Keratinocyte (primary cell): ENCODE measurements at regions not wholly inside any gene's neighbourhood (a gene's known extent, or its start where the extent isn't known, plus 50 kb on each side); places are given as distances from the start of the nearest gene placed in this dataset.

Experiments
- DNase-seq: peaks from one replicate; pipeline ENCODE4 v3.0.0-alpha.2; 2011; ENCODE audit warnings: low read depth, missing footprints, low spot score
- FAIRE-seq: peaks from 2 replicates; lab custom pipeline; 2011; peaks lifted over from hg19 to GRCh38; lab: Jason Lieb, UNC
- H2AFZ ChIP-seq: 2 replicates; pipeline ENCODE4 v1.6.0; 2012; ENCODE audit warnings: low read length, control low read depth, inconsistent platforms; ENCODE audit not compliant: control insufficient read depth
- H3K27ac ChIP-seq: 2 replicates; pipeline ENCODE4 v1.5.1; 2011; ENCODE audit warnings: low read length; ENCODE audit not compliant: control insufficient read depth, insufficient read depth
- H3K27me3 ChIP-seq: 3 replicates; pipeline ENCODE4 v1.6.0; 2011; ENCODE audit warnings: low read length; ENCODE audit not compliant: control insufficient read depth, insufficient read depth; ENCODE audit errors: extremely low read depth
- H3K36me3 ChIP-seq, 2 experiments: 2 replicates in 1 of 2; 3 replicates in 1 of 2; pipeline ENCODE4 v1.5.1; 2011; ENCODE audit warnings: low read length in 2 of 2, mild to moderate bottlenecking in 1 of 2; ENCODE audit not compliant: control insufficient read depth in 2 of 2, insufficient read depth in 2 of 2; ENCODE audit errors: extremely low read depth in 1 of 2
- H3K4me1 ChIP-seq: 3 replicates; pipeline ENCODE4 v1.5.1; 2011; ENCODE audit warnings: low read length; ENCODE audit not compliant: control insufficient read depth, insufficient read depth; ENCODE audit errors: extremely low read depth
- H3K4me2 ChIP-seq: 3 replicates; pipeline ENCODE4 v1.6.0; 2011; ENCODE audit warnings: low read depth, low read length; ENCODE audit not compliant: control insufficient read depth, insufficient read depth; ENCODE audit errors: extremely low read depth
- H3K4me3 ChIP-seq, 3 experiments: fragments of 200-600 bp in 1 of 3; sonication (generic) in 1 of 3; 2 replicates in 2 of 3; 3 replicates in 1 of 3; pipeline ENCODE4 v1.5.1; 2011 to 2016; ENCODE audit warnings: low read length in 3 of 3, mild to moderate bottlenecking in 3 of 3, control low read depth in 2 of 3, inconsistent platforms in 1 of 3, low read depth in 1 of 3, mixed read lengths in 1 of 3, mixed run types in 1 of 3, moderate library complexity in 1 of 3; ENCODE audit not compliant: control insufficient read depth in 2 of 3, insufficient read depth in 2 of 3; ENCODE audit errors: extremely low read depth in 1 of 3
- H3K79me2 ChIP-seq: 2 replicates; pipeline ENCODE4 v1.6.0; 2012; ENCODE audit warnings: low read length; ENCODE audit not compliant: control insufficient read depth, insufficient read depth
- H3K9ac ChIP-seq: 3 replicates; pipeline ENCODE4 v1.6.0; 2011; ENCODE audit warnings: low read length; ENCODE audit not compliant: control insufficient read depth, insufficient read depth; ENCODE audit errors: extremely low read depth
- H3K9me1 ChIP-seq: 3 replicates; pipeline ENCODE4 v1.6.0; 2011; ENCODE audit warnings: low read length; ENCODE audit not compliant: control insufficient read depth, insufficient read depth; ENCODE audit errors: extremely low read depth
- H3K9me3 ChIP-seq: 2 replicates; pipeline ENCODE4 v1.5.1; 2012; ENCODE audit warnings: low read depth, low read length; ENCODE audit not compliant: control insufficient read depth
- H4K20me1 ChIP-seq: 3 replicates; pipeline ENCODE4 v1.6.0; 2011; ENCODE audit warnings: low read length; ENCODE audit not compliant: control insufficient read depth, insufficient read depth; ENCODE audit errors: extremely low read depth
- CTCF ChIP-seq, 3 experiments: IDR thresholded peaks in 1 of 3; conservative IDR thresholded peaks in 1 of 3; optimal IDR thresholded peaks in 1 of 3; 2 replicates in 2 of 3; 3 replicates in 1 of 3; pipeline versions ENCODE3 to v1.5.1; 2011; ENCODE audit warnings: low read length in 3 of 3, mild to moderate bottlenecking in 3 of 3, moderate library complexity in 2 of 3, control low read depth in 1 of 3, inconsistent platforms in 1 of 3; ENCODE audit not compliant: insufficient read depth in 2 of 3; ENCODE audit errors: extremely low read depth in 1 of 3
- EZH2 ChIP-seq: IDR thresholded peaks from one replicate; pipeline ENCODE4 v1.6.1; 2012; ENCODE audit warnings: inconsistent platforms, mild to moderate bottlenecking, low read length, moderate library complexity
- dilution Hi-C: fragments of 300-500 bp; cut with MboI; formaldehyde crosslinking; loops from one replicate; pipeline ENCODE4 v1.7.0; 2020; ENCODE audit warnings: low sequenced_read_pairs; ENCODE audit not compliant: extremely low pct_ligation_motif_present

- H3K79me2 ChIP-seq, result no peaks in the 10 kb centered on the region
- H3K4me2 ChIP-seq, result no peak overlapping the region
- H3K9ac ChIP-seq, result no peak overlapping the region
- no peaks in the 10 kb centered on the region for H3K27me3 ChIP-seq
- no peaks in the 10 kb centered on the region for H3K9me3 ChIP-seq
- no peaks in the 10 kb centered on the region for H3K4me1 ChIP-seq
- no peak overlapping the region for H3K27ac ChIP-seq
- no peak overlapping the region for H2AFZ ChIP-seq
- no peak for FAIRE-seq
- H3K36me3 ChIP-seq, result no peaks in the 10 kb centered on the region
- H4K20me1 ChIP-seq, result no peaks in the 10 kb centered on the region
- no peaks in the 10 kb centered on the region for H3K9me1 ChIP-seq
- dilution Hi-C loops, result no loop called here
- DNase-seq, result no peak
- TF ChIP-seq EZH2 (no peak), CTCF (optimal IDR thresholded peaks at IDR 0.05 in 1 of 3, IDR thresholded peaks at IDR 0.05 in 1 of 3, conservative IDR thresholded peaks at IDR 0.05 in 1 of 3; ENCODE audit: extremely low read depth in 1 of 3, insufficient read depth in 2 of 3, low read length in 3 of 3) (no peak)
- H3K4me3 ChIP-seq, result no peak overlapping the region
Measured at GRCh38 chr4:157444014-157444413, 223.5 kb downstream of the GRIA2 start.

- Histone ChIP-seq H3K9me1 (no peaks in the 10 kb centered on the region), H4K20me1 (no peaks in the 10 kb centered on the region), H2AFZ (no peak overlapping the region), H3K4me1 (no peaks in the 10 kb centered on the region), H3K27ac (no peak overlapping the region), H3K4me2 (no peak overlapping the region), H3K9me3 (no peaks in the 10 kb centered on the region), H3K36me3 (no peaks in the 10 kb centered on the region), H3K79me2 (no peaks in the 10 kb centered on the region), H3K4me3 (no peak overlapping the region), H3K9ac (no peak overlapping the region), H3K27me3 (no peaks in the 10 kb centered on the region)
- FAIRE-seq (no peak), DNase-seq (no peak)
- TF ChIP-seq CTCF (optimal IDR thresholded peaks at IDR 0.05 in 1 of 3, IDR thresholded peaks at IDR 0.05 in 1 of 3, conservative IDR thresholded peaks at IDR 0.05 in 1 of 3; ENCODE audit: extremely low read depth in 1 of 3, insufficient read depth in 2 of 3, low read length in 3 of 3) (no peak), EZH2 (no peak)
- dilution Hi-C loops, result no loop called here
Measured at GRCh38 chr4:157443537-157443936, 223.0 kb downstream of the GRIA2 start.
